LNCaP clone FGC (cell line): ENCODE measurements at regions not wholly inside any gene's neighbourhood (a gene's known extent, or its start where the extent isn't known, plus 50 kb on each side); places are given as distances from the start of the nearest gene placed in this dataset.

Source experiments
- DNase-seq: peaks from one replicate; pipeline ENCODE4 v3.0.0-alpha.2; 2011; ENCODE audit warnings: low read depth
- H3K4me3 ChIP-seq: 2 replicates; pipeline ENCODE4 v1.5.1; 2011; ENCODE audit warnings: mild to moderate bottlenecking, low read depth, low read length, control low read depth
- CTCF ChIP-seq: IDR thresholded peaks from 2 replicates; pipeline ENCODE4 v1.5.1; 2012; ENCODE audit warnings: mild to moderate bottlenecking; ENCODE audit not compliant: control insufficient read depth, insufficient read depth; ENCODE audit errors: extremely low read depth

- DNase-seq, result no peak
- no peak for TF ChIP-seq CTCF
- no peak overlapping the region for H3K4me3 ChIP-seq
Measured at GRCh38 chr13:47109028-47109427, 212.2 kb upstream of the HTR2A start.

DNA sequence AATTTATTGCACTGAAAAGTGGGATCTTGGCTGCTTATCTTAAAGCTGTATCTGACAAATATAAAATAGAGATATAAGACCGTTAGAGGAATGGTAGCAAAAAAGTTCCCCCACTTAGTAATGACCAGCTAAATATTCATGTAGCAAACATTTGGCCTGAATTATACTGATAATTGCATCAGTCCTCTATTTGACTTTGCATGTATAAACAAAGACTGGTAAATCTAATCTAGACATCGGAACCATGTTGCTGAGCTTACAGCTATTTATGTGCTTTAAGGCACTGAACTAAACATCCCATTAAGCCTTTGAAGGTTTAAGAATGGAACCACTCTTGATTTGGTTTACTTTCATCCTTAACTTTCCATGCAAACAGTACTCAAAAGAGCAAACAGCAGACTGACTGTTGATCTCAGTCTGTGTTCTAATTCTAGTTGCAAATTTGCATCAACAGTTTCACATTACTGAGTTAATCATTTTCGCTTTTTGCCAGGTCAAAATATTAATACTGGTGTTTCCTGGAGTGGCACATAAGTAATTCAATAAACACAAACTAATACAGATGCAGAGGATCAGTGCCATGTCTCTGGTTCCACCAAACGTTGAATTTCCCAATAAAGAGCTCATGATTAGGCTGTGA, 203.5 kb upstream of the HTR2A start:
- no peak for TF ChIP-seq CTCF
- H3K4me3 ChIP-seq, result no peak overlapping the region
- DNase-seq, result no peak

DNA sequence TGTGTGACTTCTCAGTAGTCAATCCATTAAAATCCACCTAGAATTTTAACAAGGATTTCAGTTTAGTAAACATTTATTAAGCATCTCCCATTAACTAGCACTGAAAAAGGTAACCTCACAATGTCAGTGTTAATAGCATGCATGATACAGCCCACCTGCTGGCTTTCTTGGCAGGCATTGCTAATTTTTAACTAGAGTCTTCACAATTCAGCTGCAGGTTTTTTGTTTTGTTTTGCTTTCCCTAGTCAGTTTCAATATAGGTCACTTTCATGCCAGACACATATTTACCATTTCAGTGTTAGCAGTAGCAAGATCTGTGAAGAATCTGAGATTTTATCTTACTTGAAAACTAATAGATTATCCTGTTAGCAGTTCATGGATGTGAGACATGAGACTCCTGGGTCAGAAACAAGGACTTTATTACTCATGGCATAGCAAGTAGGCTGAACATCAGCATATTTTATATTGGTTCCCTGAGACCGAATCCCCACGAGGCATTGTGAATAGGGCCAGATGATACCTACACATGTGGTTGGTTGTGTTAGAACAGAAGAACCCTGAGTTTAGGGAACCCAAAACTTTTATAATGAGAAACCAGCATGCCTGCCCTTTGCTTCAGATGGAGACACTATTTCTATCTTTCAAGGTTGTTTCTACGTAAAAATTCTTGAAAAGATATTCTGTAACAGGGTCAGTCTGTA, 198.0 kb upstream of the HTR2A start:
- no peak for TF ChIP-seq CTCF
- no peak overlapping the region for H3K4me3 ChIP-seq
- DNase-seq, result no peak

DNA sequence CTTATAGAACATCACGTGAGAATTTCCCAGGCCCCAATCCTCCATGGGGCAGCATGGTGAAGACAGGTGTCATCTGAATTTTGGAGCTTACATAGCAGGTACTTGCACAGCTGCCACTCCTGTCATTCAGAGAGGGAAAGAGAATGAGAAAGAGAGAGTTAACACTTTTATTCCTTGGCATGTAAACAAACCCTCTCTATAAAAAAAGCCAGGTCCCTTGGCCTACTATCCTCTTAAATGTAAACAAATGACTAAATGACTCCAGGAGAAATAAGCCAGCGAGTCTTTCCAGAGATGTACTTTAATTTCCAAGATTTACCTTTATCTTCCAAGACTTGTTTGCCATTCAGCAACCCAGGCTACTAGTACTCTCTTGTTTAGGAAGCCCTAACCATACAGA, 195.3 kb upstream of the HTR2A start:
- no peak for TF ChIP-seq CTCF
- DNase-seq, result peak; percentile 23
- H3K4me3 ChIP-seq, result no peak overlapping the region

DNA sequence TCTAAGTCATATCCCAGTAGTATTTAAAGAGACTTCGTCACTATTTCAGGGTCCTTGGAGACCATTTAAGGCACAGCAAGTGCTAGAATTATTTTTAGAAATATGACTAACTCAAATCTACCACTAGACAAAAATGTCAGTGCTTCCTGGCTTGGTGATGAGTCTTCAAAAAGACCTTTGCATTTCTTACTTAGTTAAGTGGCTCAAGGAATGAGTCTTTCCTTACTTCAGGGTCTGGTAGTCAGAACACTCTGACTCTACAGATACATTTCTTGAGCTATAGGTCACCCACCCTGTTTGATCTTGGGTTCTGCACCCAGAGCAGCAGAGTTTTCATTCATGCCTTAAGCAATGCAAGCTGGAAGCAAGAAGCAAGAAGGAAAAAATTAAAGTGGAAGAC, 191.0 kb upstream of the HTR2A start:
- DNase-seq, result no peak
- TF ChIP-seq CTCF, result no peak
- no peak overlapping the region for H3K4me3 ChIP-seq

DNA sequence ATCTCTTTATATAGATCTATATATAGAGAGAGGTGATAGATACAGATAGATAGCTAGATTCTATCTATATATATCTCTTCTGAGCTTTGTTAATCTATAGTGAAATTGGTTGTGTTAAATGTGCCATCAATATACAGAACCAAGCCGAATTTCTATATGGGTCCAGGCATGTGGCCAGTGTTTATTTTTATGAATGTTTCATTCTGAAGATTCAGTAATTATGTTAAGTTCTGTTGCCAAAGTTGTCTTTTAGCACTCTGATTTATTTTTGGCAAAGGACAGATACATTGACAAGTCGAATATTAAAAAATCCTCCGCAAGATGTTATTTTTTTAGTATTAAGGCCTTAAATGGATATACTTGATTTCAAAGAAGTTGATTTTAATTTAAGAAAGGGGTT, 190.4 kb upstream of the HTR2A start:
- no peak for TF ChIP-seq CTCF
- no peak overlapping the region for H3K4me3 ChIP-seq
- DNase-seq, result no peak

- no peak overlapping the region for H3K4me3 ChIP-seq
- no peak for DNase-seq
- TF ChIP-seq CTCF, result no peak
Measured at GRCh38 chr13:47085346-47085745, 188.5 kb upstream of the HTR2A start.
